Fibroblast of mammary gland (primary cell): ENCODE measurements at regions not wholly inside any gene's neighbourhood (a gene's known extent, or its start where the extent isn't known, plus 50 kb on each side); places are given as distances from the start of the nearest gene placed in this dataset.

Experiments
- DNase-seq: peaks from one replicate; pipeline ENCODE4 v3.0.0-alpha.2; 2010; ENCODE audit warnings: low read depth
- H3K4me3 ChIP-seq: 2 replicates; pipeline ENCODE4 v1.5.1; 2011; ENCODE audit warnings: low read depth, mild to moderate bottlenecking, low read length, moderate library complexity; ENCODE audit not compliant: control insufficient read depth
- CTCF ChIP-seq: conservative IDR thresholded peaks from 2 replicates; pipeline ENCODE4 v1.5.1; 2011; ENCODE audit warnings: low read depth, low read length, inconsistent platforms; ENCODE audit not compliant: control insufficient read depth, insufficient read depth

GRCh38 chr14:93857500-93858283, 69.4 kb upstream of the PRIMA1 start:
- no peak for DNase-seq
- no peak overlapping the region for H3K4me3 ChIP-seq
- no peak for TF ChIP-seq CTCF

DNA sequence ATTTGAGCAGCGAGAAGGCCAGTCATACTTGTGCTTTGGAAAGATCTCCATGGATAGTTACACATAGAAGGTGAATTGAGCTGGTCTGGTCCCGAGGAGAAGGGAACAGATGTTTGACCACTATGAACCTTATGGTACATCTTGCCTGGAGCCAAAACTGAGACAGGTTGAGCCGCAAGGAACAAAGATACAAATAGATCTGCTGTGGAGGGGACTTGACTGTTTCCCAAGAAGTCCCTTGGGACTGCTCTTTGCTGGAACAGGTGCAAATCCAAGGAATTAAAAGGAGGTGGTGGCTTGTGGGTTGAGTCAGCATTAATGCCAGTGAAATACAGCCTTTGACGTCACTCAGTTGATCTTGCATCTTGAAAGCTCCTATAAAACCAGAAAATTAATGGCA, 68.8 kb upstream of the PRIMA1 start:
- no peak for DNase-seq
- H3K4me3 ChIP-seq: no peak overlapping the region
- no peak for TF ChIP-seq CTCF

DNA sequence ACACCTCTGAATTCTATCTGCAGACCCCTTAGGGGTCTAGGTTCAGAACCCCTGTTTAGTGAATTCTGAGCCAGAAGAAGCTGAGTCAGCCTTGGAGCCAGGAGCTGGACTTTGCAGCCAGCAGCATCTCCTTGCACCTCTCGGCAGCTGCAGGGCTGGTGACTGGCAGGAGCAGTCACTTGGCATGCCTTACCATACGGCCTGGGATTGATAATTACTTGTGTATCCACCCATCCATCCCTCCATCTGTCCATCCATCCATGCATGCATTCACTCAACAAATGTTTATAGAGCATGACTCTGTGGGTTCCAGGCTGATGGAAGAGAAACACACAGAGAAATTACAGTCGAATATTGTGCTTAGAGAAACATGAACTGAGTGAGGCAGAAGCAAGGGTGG, 67.5 kb upstream of the PRIMA1 start:
- H3K4me3 ChIP-seq: no peak overlapping the region
- TF ChIP-seq CTCF: no peak
- DNase-seq: no peak

DNA sequence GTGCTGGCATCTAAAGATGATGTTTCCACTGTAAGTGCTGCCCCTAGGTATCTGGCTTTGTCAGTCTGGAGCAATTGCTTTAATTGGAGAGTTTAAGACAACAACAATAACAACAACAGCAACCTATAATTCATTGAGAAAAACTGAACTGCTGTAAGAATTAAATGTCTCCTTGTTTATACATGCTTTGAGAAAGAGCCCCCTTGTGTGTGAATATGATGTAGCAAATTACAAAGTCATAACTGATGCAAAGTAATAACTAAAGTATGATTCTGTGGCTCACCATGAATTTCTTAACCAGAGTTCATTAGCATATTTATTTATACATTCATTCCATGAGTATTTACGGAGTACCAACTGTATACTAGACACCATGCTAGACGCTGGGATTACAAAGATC, 59.2 kb upstream of the PRIMA1 start:
- TF ChIP-seq CTCF: no peak
- no peak for DNase-seq
- no peak overlapping the region for H3K4me3 ChIP-seq

DNA sequence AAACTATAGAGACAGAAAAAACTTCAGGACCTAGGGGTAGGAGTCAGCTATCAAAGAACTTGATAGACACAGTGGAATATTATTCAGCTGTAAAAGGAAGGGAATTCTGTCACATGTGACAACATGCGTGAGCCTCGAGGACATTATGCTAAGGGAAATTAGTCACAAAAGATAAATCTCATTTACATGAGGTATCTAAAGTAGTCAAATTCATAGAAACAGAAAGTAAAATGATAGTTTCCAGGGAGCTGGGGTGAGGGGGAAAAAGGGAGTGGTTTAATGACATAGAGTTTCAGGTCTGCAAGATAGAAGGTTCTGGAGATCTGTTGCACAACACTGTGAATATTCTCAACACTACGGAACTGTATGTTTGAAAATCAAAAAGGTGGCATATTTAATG, 50.0 kb upstream of the PRIMA1 start:
- no peak for TF ChIP-seq CTCF
- DNase-seq: no peak
- H3K4me3 ChIP-seq: no peak overlapping the region
